Ishikawa (cell line): ENCODE measurements at regions not wholly inside any gene's neighbourhood (a gene's known extent, or its start where the extent isn't known, plus 50 kb on each side); places are given as distances from the start of the nearest gene placed in this dataset.

Experiments used
- CEBPB ChIP-seq: IDR thresholded peaks from 2 replicates; pipeline ENCODE4 v1.6.1; 2012
- CREB1 ChIP-seq: IDR thresholded peaks from 2 replicates; pipeline ENCODE4 v1.6.1; 2012; ENCODE audit warnings: low read depth
- EGR1 ChIP-seq: IDR thresholded peaks from 2 replicates; pipeline ENCODE4 v1.6.1; 2012
- EP300 ChIP-seq: IDR thresholded peaks from 2 replicates; pipeline ENCODE4 v1.6.1; 2012; ENCODE audit warnings: borderline replicate concordance
- FOXM1 ChIP-seq: IDR thresholded peaks from 2 replicates; pipeline ENCODE4 v1.6.1; 2012; ENCODE audit warnings: low read depth, borderline replicate concordance
- MAX ChIP-seq: IDR thresholded peaks from 2 replicates; pipeline ENCODE4 v1.6.1; 2012
- NFIC ChIP-seq: IDR thresholded peaks from 2 replicates; pipeline ENCODE4 v1.6.1; 2012
- RAD21 ChIP-seq: IDR thresholded peaks from 2 replicates; pipeline ENCODE4 v1.6.1; 2012; ENCODE audit warnings: low read depth
- REST ChIP-seq: IDR thresholded peaks from 2 replicates; pipeline ENCODE4 v1.6.1; 2012; ENCODE audit warnings: low read depth, mild to moderate bottlenecking
- TAF1 ChIP-seq: IDR thresholded peaks from 2 replicates; pipeline ENCODE4 v1.6.1; 2012; ENCODE audit warnings: low read depth, mild to moderate bottlenecking
- TCF12 ChIP-seq: IDR thresholded peaks from 2 replicates; pipeline ENCODE4 v1.6.1; 2012; ENCODE audit warnings: low read depth
- TEAD4 ChIP-seq: IDR thresholded peaks from 2 replicates; pipeline ENCODE4 v1.6.1; 2012
- USF1 ChIP-seq: IDR thresholded peaks from 2 replicates; pipeline ENCODE4 v1.6.1; 2012
- YY1 ChIP-seq: IDR thresholded peaks from 2 replicates; pipeline ENCODE4 v1.6.1; 2012; ENCODE audit warnings: low read depth
- ZBTB7A ChIP-seq: IDR thresholded peaks from 2 replicates; pipeline ENCODE4 v1.6.1; 2012; ENCODE audit warnings: low read depth

- TF ChIP-seq TEAD4 (no peak), CEBPB (no peak), TAF1 (no peak), USF1 (no peak), MAX (no peak), CREB1 (no peak), EGR1 (no peak), YY1 (no peak), ZBTB7A (no peak), NFIC (no peak), REST (no peak)
These were observed 1125.2 kb upstream of the CITED2 start for GRCh38 chr6:140499607-140500006.

- no peak for TF ChIP-seq FOXM1
- TF ChIP-seq ZBTB7A: no peak
- TF ChIP-seq TAF1: no peak
- no peak for TF ChIP-seq CEBPB
- TF ChIP-seq REST: no peak
- no peak for TF ChIP-seq MAX
- no peak for TF ChIP-seq USF1
- TF ChIP-seq TEAD4: no peak
- no peak for TF ChIP-seq CREB1
- TF ChIP-seq YY1: no peak
- TF ChIP-seq EGR1: no peak
- TF ChIP-seq NFIC: no peak
- no peak for TF ChIP-seq EP300
- TF ChIP-seq RAD21: no peak
These were observed 1120.1 kb upstream of the CITED2 start for GRCh38 chr6:140494321-140495108.

- no peak for TF ChIP-seq EP300
- TF ChIP-seq FOXM1: no peak
- no peak for TF ChIP-seq YY1
- TF ChIP-seq TEAD4: no peak
- no peak for TF ChIP-seq EGR1
- no peak for TF ChIP-seq ZBTB7A
- TF ChIP-seq TCF12: no peak
- no peak for TF ChIP-seq REST
- no peak for TF ChIP-seq RAD21
- TF ChIP-seq CEBPB: no peak
- no peak for TF ChIP-seq MAX
- no peak for TF ChIP-seq CREB1
- no peak for TF ChIP-seq NFIC
- no peak for TF ChIP-seq USF1
- no peak for TF ChIP-seq TAF1
These were observed 1115.6 kb upstream of the CITED2 start for GRCh38 chr6:140490081-140490480.

- no peak for TF ChIP-seq YY1
These were observed 1113.1 kb upstream of the CITED2 start for GRCh38 chr6:140487586-140487985.
